AG04450 (cell line): ENCODE measurements at regions not wholly inside any gene's neighbourhood (a gene's known extent, or its start where the extent isn't known, plus 50 kb on each side); places are given as distances from the start of the nearest gene placed in this dataset.

Source experiments
- CTCF ChIA-PET: fragments of 300-600, 350-600 bp; formaldehyde crosslinking; extraction: SDS; loops from one replicate; lab custom pipeline; 2022; ENCODE audit warnings: antibody characterized with exemption, inconsistent platforms; lab: Charles Lee
- POLR2A ChIA-PET: fragments of 350-600 bp; formaldehyde crosslinking; extraction: SDS; loops from one replicate; lab custom pipeline; 2021; ENCODE audit warnings: antibody characterized with exemption, inconsistent platforms; lab: Yijun Ruan, JAX
- DNase-seq: peaks from one replicate; pipeline ENCODE4 v3.0.0-alpha.2; 2011; ENCODE audit warnings: low read depth, low spot score
- H3K27ac ChIP-seq: one replicate; pipeline ENCODE4 v1.5.1; 2012; ENCODE audit warnings: low read depth, low read length, control low read depth
- H3K27me3 ChIP-seq: one replicate; pipeline ENCODE4 v1.6.0; 2012; ENCODE audit warnings: low read length; ENCODE audit not compliant: control insufficient read depth, insufficient read depth
- H3K4me3 ChIP-seq: 2 replicates; pipeline ENCODE4 v1.5.1; 2011; ENCODE audit warnings: mild to moderate bottlenecking, low read depth, low read length, control low read depth
- H3K9me3 ChIP-seq: 2 replicates; pipeline ENCODE4 v1.5.1; 2012; ENCODE audit warnings: low read length; ENCODE audit not compliant: control insufficient read depth, insufficient read depth
- CTCF ChIP-seq: IDR thresholded peaks from 2 replicates; pipeline ENCODE4 v1.5.1; 2011; ENCODE audit warnings: low read depth, low read length, control low read depth, inconsistent platforms

GRCh38 chr11:104522123-104522522 is 358.2 kb upstream of the PDGFD start:
- ChIA-PET POLR2A (no interaction called here), CTCF (interaction anchor here (1.4 kb wide), 1 partner anchor 9 kb away, joined by 3 read pairs; no protein-coding TSS in a partner anchor)

GRCh38 chr11:104510169-104510568 is 346.2 kb upstream of the PDGFD start:
- H3K27me3 ChIP-seq = no peaks in the 10 kb centered on the region
- CTCF ChIA-PET = no interaction called here
- POLR2A ChIA-PET = no interaction called here
- DNase-seq = no peak
- no peak for TF ChIP-seq CTCF
- no peaks in the 10 kb centered on the region for H3K9me3 ChIP-seq
- H3K27ac ChIP-seq = no peak overlapping the region
- no peak overlapping the region for H3K4me3 ChIP-seq

More at GRCh38 chr11:104522123-104522522, 358.2 kb upstream of the PDGFD start:
- no peak overlapping the region for H3K4me3 ChIP-seq
- TF ChIP-seq CTCF = no peak
- H3K9me3 ChIP-seq = no peaks in the 10 kb centered on the region
- no peaks in the 10 kb centered on the region for H3K27me3 ChIP-seq
- DNase-seq = no peak
- no peak overlapping the region for H3K27ac ChIP-seq

- H3K4me3 ChIP-seq = no peak overlapping the region
- peaks cover 12% of the 10 kb centered on the region for H3K9me3 ChIP-seq
- POLR2A ChIA-PET = no interaction called here
- CTCF ChIA-PET = no interaction called here
- no peak overlapping the region for H3K27ac ChIP-seq
- H3K27me3 ChIP-seq = no peaks in the 10 kb centered on the region
- TF ChIP-seq CTCF = no peak
- no peak for DNase-seq
Measured at GRCh38 chr11:104490182-104490581, 326.2 kb upstream of the PDGFD start.

- CTCF ChIA-PET = no interaction called here
- TF ChIP-seq CTCF = no peak
- Histone ChIP-seq H3K27ac (no peak overlapping the region), H3K4me3 (no peak overlapping the region), H3K27me3 (no peaks in the 10 kb centered on the region), H3K9me3 (peaks cover 12% of the 10 kb centered on the region)
- POLR2A ChIA-PET = no interaction called here
- no peak for DNase-seq
Measured at GRCh38 chr11:104488561-104488960, 324.6 kb upstream of the PDGFD start.

GRCh38 chr11:104487046-104487806 is 323.3 kb upstream of the PDGFD start:
- H3K27me3 ChIP-seq = no peaks in the 10 kb centered on the region
- no peak for TF ChIP-seq CTCF
- H3K4me3 ChIP-seq = no peak overlapping the region
- CTCF ChIA-PET = no interaction called here
- POLR2A ChIA-PET = no interaction called here
- H3K27ac ChIP-seq = no peak overlapping the region
- peaks cover 12% of the 10 kb centered on the region for H3K9me3 ChIP-seq
- no peak for DNase-seq
